ENCODE measurements at regions not wholly inside any gene's neighbourhood (a gene's known extent, or its start where the extent isn't known, plus 50 kb on each side); places are given as distances from the start of the nearest gene placed in this dataset.

DNA sequence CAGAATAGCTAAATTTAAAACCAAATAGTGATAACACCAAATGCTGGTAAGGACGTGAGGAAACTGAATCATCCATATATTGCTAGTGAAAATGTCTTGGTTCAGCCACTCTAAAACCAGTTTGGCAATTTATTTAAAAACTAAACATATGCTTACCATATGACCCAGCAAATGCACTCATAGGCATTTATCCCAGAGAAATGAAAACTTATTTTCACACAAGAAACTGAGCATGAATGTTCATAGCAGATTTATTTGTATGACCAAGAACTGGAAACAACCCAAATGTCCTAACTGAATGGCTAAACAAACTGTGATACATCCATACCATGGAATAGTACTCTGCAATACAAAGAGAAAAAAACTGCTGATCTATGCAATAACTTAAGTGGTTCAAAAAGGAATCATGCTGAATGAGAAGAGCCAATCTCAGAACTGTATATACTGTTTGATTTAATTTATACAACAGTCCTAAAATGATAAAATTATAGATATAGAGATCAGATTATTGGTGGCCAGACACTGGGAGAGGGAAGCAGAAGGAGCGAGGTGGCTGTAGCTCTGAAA, 115.6 kb upstream of the ADGRF1 start:
- no peak for DNase-seq
- H3K4me1 ChIP-seq (ENCODE audit: control insufficient read depth in 1 of 2, insufficient read depth in 2 of 2, low read length in 2 of 2), result peaks cover 36 to 44% of the 10 kb centered on the region in 2 donors
- H3K4me2 ChIP-seq (replicated peaks; ENCODE audit: extremely low read depth, low read length, poor library complexity, severe bottlenecking), result no peak overlapping the region
- H3K79me2 ChIP-seq (ENCODE audit: insufficient read depth, low read length), result no peaks in the 10 kb centered on the region
- H3K9me3 ChIP-seq (replicated peaks in 1 of 2; ENCODE audit: control insufficient read depth in 1 of 2, insufficient read depth in 1 of 2, low read length in 2 of 2), result no peaks in the 10 kb centered on the region
- intact Hi-C loops (cut with micrococcal nuclease), result no loop called here
- no peaks in the 10 kb centered on the region for H3K27me3 Mint-ChIP-seq (ENCODE audit: low read depth in 3 of 3)
- H2AFZ ChIP-seq (ENCODE audit: insufficient read depth, low read depth, low read length, poor library complexity, severe bottlenecking), result no peak overlapping the region
- no peak overlapping the region for H3K9ac ChIP-seq (ENCODE audit: insufficient read depth, low read length, poor library complexity, severe bottlenecking)
- no peak overlapping the region for H3K27ac ChIP-seq (ENCODE audit: low read depth in 1 of 2, low read length in 2 of 2)
- H3K9me3 Mint-ChIP-seq, result peaks cover 0 to 3% (median 0%) of the 10 kb centered on the region in 7 donors
- H3K4me3 ChIP-seq (replicated peaks in 1 of 3; ENCODE audit: low read depth in 2 of 3, low read length in 3 of 3), result no peak overlapping the region
- H3K27ac Mint-ChIP-seq, result no peak overlapping the region
- no peaks in the 10 kb centered on the region for H3K36me3 ChIP-seq (replicated peaks in 1 of 2; ENCODE audit: control insufficient read depth in 1 of 2, insufficient read depth in 2 of 2, low read length in 2 of 2)
- H3K4me3 Mint-ChIP-seq, result no peak overlapping the region
- TF ChIP-seq, protein P1, sequence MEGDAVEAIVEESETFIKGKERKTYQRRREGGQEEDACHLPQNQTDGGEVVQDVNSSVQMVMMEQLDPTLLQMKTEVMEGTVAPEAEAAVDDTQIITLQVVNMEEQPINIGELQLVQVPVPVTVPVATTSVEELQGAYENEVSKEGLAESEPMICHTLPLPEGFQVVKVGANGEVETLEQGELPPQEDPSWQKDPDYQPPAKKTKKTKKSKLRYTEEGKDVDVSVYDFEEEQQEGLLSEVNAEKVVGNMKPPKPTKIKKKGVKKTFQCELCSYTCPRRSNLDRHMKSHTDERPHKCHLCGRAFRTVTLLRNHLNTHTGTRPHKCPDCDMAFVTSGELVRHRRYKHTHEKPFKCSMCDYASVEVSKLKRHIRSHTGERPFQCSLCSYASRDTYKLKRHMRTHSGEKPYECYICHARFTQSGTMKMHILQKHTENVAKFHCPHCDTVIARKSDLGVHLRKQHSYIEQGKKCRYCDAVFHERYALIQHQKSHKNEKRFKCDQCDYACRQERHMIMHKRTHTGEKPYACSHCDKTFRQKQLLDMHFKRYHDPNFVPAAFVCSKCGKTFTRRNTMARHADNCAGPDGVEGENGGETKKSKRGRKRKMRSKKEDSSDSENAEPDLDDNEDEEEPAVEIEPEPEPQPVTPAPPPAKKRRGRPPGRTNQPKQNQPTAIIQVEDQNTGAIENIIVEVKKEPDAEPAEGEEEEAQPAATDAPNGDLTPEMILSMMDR (IDR thresholded peaks at IDR 0.05), result no peak
- no peaks in the 10 kb centered on the region for H3K36me3 Mint-ChIP-seq
- H4K20me1 ChIP-seq (ENCODE audit: insufficient read depth, low read length), result no peaks in the 10 kb centered on the region
- WGBS (ENCODE audit: insufficient coverage), result no CpG with 5 or more reads among the region's 2 CpGs
- H3K4me1 Mint-ChIP-seq, result peaks cover 36% of the 10 kb centered on the region
- no peaks in the 10 kb centered on the region for H3K27me3 ChIP-seq (ENCODE audit: control insufficient read depth in 2 of 2, insufficient read depth in 2 of 2, low read length in 2 of 2)

DNA sequence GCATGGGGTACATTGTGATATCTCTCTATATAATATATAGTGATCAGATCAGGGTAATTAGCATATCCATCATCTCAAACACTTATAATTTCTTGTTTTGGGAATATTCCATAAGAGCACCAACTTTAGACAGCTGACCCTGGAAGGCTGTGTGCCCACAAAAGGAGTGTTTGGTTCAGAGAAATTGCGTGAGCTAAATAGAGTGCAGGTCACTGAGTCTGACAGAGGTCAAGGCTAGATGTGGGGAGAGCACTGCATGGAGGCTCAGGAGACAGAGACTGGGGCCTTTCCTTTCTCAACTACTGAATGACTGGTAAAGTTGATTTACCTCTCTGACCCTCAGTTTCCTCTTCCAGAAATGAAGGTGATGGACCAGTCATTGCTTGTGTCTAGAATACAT, 114.9 kb upstream of the ADGRF1 start:
- no peaks in the 10 kb centered on the region for H3K27me3 Mint-ChIP-seq (ENCODE audit: low read depth in 3 of 3)
- Histone ChIP-seq H3K4me2 (replicated peaks; ENCODE audit: extremely low read depth, low read length, poor library complexity, severe bottlenecking) (no peak overlapping the region), H3K36me3 (replicated peaks in 1 of 2; ENCODE audit: control insufficient read depth in 1 of 2, insufficient read depth in 2 of 2, low read length in 2 of 2) (no peaks in the 10 kb centered on the region), H3K27me3 (ENCODE audit: control insufficient read depth in 2 of 2, insufficient read depth in 2 of 2, low read length in 2 of 2) (no peaks in the 10 kb centered on the region), H3K27ac (ENCODE audit: low read depth in 1 of 2, low read length in 2 of 2) (no peak overlapping the region), H3K4me1 (ENCODE audit: control insufficient read depth in 1 of 2, insufficient read depth in 2 of 2, low read length in 2 of 2) (peaks cover 30 to 37% of the 10 kb centered on the region in 2 donors), H4K20me1 (ENCODE audit: insufficient read depth, low read length) (no peaks in the 10 kb centered on the region), H2AFZ (ENCODE audit: insufficient read depth, low read depth, low read length, poor library complexity, severe bottlenecking) (no peak overlapping the region), H3K79me2 (ENCODE audit: insufficient read depth, low read length) (no peaks in the 10 kb centered on the region), H3K9ac (ENCODE audit: insufficient read depth, low read length, poor library complexity, severe bottlenecking) (no peak overlapping the region), H3K4me3 (replicated peaks in 1 of 3; ENCODE audit: low read depth in 2 of 3, low read length in 3 of 3) (no peak overlapping the region), H3K9me3 (replicated peaks in 1 of 2; ENCODE audit: control insufficient read depth in 1 of 2, insufficient read depth in 1 of 2, low read length in 2 of 2) (no peaks in the 10 kb centered on the region)
- H3K4me1 Mint-ChIP-seq, result peaks cover 33% of the 10 kb centered on the region
- H3K9me3 Mint-ChIP-seq, result peaks cover 0 to 3% (median 0%) of the 10 kb centered on the region in 7 donors
- TF ChIP-seq, protein P1 (IDR thresholded peaks at IDR 0.05), result no peak
- no peak overlapping the region for H3K27ac Mint-ChIP-seq
- H3K36me3 Mint-ChIP-seq, result no peaks in the 10 kb centered on the region
- no peak overlapping the region for H3K4me3 Mint-ChIP-seq
- 100% methylated on average over 1 of the region's 1 CpG for WGBS (ENCODE audit: insufficient coverage)
- intact Hi-C loops (cut with micrococcal nuclease), result no loop called here
- no peak for DNase-seq

Measured in CD14-positive monocyte (primary cell).